ENCODE measurements at regions not wholly inside any gene's neighbourhood (a gene's known extent, or its start where the extent isn't known, plus 50 kb on each side); places are given as distances from the start of the nearest gene placed in this dataset.

DNA sequence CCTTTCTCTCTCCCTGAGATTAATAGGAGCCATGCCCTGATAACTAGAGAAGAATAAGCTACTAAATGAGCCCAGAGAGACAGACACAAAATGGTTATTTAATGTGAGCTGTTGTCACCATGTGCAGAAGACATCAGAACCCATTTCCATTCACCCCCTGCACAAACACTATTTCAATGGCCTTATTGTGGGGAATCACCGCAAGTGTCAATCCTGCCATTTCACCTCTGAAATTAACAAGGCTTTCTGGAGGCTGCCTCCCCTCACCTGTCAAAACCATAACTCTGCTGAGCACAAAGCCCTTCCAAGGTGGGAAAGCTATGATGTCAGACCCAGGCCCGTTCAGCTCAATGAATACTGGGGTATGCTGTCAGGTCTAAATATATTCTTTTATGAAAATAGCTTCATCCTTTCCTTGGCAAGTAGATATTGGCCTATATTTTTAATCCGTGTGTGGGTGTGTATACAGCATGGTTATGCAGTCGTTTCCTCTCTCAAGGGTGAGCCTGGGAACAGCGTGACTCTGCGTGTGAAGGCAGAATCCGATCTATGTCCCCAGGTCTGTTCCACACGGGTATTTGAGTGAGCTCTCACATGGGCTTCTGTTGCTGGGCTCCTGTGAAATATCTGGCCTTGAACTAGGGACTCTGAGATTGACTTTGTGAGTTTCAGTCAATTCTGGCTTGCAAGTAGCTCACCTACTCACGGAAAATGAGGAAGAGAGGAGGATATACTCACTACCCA is 266.3 kb downstream of the FBXW7 start:
- TF ChIP-seq, protein P1, sequence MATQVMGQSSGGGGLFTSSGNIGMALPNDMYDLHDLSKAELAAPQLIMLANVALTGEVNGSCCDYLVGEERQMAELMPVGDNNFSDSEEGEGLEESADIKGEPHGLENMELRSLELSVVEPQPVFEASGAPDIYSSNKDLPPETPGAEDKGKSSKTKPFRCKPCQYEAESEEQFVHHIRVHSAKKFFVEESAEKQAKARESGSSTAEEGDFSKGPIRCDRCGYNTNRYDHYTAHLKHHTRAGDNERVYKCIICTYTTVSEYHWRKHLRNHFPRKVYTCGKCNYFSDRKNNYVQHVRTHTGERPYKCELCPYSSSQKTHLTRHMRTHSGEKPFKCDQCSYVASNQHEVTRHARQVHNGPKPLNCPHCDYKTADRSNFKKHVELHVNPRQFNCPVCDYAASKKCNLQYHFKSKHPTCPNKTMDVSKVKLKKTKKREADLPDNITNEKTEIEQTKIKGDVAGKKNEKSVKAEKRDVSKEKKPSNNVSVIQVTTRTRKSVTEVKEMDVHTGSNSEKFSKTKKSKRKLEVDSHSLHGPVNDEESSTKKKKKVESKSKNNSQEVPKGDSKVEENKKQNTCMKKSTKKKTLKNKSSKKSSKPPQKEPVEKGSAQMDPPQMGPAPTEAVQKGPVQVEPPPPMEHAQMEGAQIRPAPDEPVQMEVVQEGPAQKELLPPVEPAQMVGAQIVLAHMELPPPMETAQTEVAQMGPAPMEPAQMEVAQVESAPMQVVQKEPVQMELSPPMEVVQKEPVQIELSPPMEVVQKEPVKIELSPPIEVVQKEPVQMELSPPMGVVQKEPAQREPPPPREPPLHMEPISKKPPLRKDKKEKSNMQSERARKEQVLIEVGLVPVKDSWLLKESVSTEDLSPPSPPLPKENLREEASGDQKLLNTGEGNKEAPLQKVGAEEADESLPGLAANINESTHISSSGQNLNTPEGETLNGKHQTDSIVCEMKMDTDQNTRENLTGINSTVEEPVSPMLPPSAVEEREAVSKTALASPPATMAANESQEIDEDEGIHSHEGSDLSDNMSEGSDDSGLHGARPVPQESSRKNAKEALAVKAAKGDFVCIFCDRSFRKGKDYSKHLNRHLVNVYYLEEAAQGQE (IDR thresholded peaks at IDR 0.05; ENCODE audit: insufficient read depth in 1 of 2, low read depth in 2 of 2, low read length in 2 of 2), result no peak
- TF ChIP-seq FOXP2 (optimal IDR thresholded peaks at IDR 0.05; ENCODE audit: borderline replicate concordance, extremely low read depth, extremely low read length, insufficient read depth) (no peak), TAF1 (IDR thresholded peaks at IDR 0.05; ENCODE audit: borderline replicate concordance, insufficient read depth, low read length) (no peak), SIN3A (IDR thresholded peaks at IDR 0.05; ENCODE audit: borderline replicate concordance, insufficient read depth, low read length) (no peak), POLR2AphosphoS5 (IDR thresholded peaks at IDR 0.05; ENCODE audit: low read depth, low read length) (no peak)

DNA sequence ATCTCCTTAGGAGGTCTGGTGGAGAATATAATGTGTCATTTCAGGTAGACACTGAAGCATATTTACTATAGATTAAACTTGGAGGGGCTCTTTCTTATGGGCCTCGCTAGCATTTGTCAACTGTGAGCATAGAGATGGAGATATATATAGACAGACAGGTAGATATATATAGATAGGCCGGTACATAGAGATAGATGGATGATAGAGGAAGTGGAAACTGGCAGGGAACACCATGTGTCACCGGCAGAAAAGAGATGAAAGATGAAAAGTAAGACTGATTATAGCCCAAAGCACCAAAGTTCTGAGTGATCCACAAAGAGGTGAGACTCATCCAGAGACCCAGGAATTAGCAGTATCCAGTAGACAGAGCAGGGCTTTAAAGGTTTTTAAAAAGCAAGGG is 268.1 kb downstream of the FBXW7 start:
- no peak for TF ChIP-seq SIN3A (IDR thresholded peaks at IDR 0.05; ENCODE audit: borderline replicate concordance, insufficient read depth, low read length)
- no peak for TF ChIP-seq POLR2AphosphoS5 (IDR thresholded peaks at IDR 0.05; ENCODE audit: low read depth, low read length)
- TF ChIP-seq, protein P1 (IDR thresholded peaks at IDR 0.05; ENCODE audit: insufficient read depth in 1 of 2, low read depth in 2 of 2, low read length in 2 of 2), result no peak
- no peak for TF ChIP-seq FOXP2 (optimal IDR thresholded peaks at IDR 0.05; ENCODE audit: borderline replicate concordance, extremely low read depth, extremely low read length, insufficient read depth)
- TF ChIP-seq TAF1 (IDR thresholded peaks at IDR 0.05; ENCODE audit: borderline replicate concordance, insufficient read depth, low read length), result no peak

DNA sequence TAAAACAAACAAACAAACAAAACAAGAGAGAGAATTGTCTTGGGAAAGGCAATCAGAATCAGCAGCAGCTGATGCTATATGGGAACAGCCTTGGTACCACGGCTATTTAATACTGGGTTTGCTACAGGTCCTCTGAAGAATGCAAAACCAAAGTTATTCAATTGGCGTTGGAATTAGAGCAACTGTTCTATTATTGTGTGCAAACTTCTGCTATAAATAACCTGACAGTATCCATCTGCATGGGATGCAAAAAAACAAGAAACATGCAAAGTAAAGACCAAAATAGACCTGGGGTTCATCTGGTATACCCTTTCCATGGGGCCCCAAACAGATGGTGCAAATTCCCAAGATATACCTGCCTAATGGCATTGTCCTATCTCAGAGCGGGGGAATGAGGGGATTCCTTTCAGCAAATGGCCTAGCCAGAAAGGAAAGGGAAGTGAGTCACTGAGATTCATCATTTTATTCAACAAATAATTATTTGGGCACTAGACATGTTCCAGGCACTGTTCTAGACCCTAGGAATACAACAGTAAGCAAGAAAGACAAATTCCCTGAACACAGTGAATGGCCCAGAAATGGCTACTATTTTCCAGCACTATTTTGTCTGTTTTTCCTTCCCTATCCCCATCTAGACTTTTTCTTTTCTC is 268.9 kb downstream of the FBXW7 start:
- TF ChIP-seq TAF1 (IDR thresholded peaks at IDR 0.05; ENCODE audit: borderline replicate concordance, insufficient read depth, low read length), result no peak
- TF ChIP-seq SIN3A (IDR thresholded peaks at IDR 0.05; ENCODE audit: borderline replicate concordance, insufficient read depth, low read length), result no peak
- TF ChIP-seq FOXP2 (optimal IDR thresholded peaks at IDR 0.05; ENCODE audit: borderline replicate concordance, extremely low read depth, extremely low read length, insufficient read depth), result no peak
- TF ChIP-seq, protein P1 (IDR thresholded peaks at IDR 0.05; ENCODE audit: insufficient read depth in 1 of 2, low read depth in 2 of 2, low read length in 2 of 2), result no peak
- TF ChIP-seq POLR2AphosphoS5 (IDR thresholded peaks at IDR 0.05; ENCODE audit: low read depth, low read length), result no peak

DNA sequence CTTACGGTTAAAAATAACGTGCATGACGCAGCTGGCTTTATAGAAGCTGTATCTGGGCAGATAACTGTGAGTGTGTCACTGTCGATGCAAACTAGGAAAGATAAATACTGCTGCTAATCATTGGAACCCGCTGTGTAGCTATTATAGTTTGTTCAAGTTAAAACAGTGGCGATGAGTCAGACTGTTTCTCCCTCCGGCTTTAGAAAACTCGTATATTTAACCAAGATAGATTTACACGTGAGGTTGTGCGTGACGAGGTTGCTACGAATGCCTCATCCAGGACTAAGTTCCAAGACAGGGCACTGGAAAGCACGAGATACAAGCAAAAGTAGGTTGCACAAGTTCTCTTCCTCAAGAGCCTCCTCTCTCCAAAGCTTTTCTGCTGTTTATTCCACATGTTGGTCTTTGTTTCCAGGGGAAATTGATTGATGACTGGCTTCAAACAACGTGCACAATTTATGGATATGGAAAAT is 270.7 kb downstream of the FBXW7 start:
- TF ChIP-seq, protein P1 (IDR thresholded peaks at IDR 0.05; ENCODE audit: insufficient read depth in 1 of 2, low read depth in 2 of 2, low read length in 2 of 2), result no peak
- TF ChIP-seq TAF1 (IDR thresholded peaks at IDR 0.05; ENCODE audit: borderline replicate concordance, insufficient read depth, low read length) (no peak), FOXP2 (optimal IDR thresholded peaks at IDR 0.05; ENCODE audit: borderline replicate concordance, extremely low read depth, extremely low read length, insufficient read depth) (no peak), SIN3A (IDR thresholded peaks at IDR 0.05; ENCODE audit: borderline replicate concordance, insufficient read depth, low read length) (no peak), POLR2AphosphoS5 (IDR thresholded peaks at IDR 0.05; ENCODE audit: low read depth, low read length) (no peak)

Data from PFSK-1 (cell line).